ENCODE measurements at regions not wholly inside any gene's neighbourhood (a gene's known extent, or its start where the extent isn't known, plus 50 kb on each side); places are given as distances from the start of the nearest gene placed in this dataset.

DNA sequence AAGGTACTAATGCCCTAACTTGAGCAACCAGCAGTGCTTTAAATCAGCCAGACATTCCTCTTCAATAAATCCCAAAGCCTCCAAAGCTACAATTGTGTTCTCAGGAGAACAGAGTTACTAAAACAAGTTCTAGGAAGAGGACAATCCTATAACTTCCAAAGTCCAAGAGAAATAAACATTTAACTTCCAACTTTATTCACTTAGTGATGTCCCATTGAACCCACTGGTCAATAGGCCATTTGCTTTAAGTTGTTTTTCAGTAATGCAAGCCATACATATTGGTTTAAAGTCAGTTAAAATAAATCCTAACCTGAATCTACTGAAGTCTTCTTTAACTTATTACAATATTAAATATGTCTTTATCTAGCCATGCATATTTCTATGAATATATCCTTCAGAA, 165.4 kb downstream of the PAWR start:
- TF ChIP-seq, protein P1, sequence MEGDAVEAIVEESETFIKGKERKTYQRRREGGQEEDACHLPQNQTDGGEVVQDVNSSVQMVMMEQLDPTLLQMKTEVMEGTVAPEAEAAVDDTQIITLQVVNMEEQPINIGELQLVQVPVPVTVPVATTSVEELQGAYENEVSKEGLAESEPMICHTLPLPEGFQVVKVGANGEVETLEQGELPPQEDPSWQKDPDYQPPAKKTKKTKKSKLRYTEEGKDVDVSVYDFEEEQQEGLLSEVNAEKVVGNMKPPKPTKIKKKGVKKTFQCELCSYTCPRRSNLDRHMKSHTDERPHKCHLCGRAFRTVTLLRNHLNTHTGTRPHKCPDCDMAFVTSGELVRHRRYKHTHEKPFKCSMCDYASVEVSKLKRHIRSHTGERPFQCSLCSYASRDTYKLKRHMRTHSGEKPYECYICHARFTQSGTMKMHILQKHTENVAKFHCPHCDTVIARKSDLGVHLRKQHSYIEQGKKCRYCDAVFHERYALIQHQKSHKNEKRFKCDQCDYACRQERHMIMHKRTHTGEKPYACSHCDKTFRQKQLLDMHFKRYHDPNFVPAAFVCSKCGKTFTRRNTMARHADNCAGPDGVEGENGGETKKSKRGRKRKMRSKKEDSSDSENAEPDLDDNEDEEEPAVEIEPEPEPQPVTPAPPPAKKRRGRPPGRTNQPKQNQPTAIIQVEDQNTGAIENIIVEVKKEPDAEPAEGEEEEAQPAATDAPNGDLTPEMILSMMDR (IDR thresholded peaks at IDR 0.05; ENCODE audit: insufficient read depth, low read depth, low read length), result no peak
- TF ChIP-seq EZH2 (IDR thresholded peaks at IDR 0.05; ENCODE audit: insufficient read depth, low read length), result no peak
